ENCODE measurements at regions not wholly inside any gene's neighbourhood (a gene's known extent, or its start where the extent isn't known, plus 50 kb on each side); places are given as distances from the start of the nearest gene placed in this dataset.

- peaks cover 6% of the 10 kb centered on the region for H3K27me3 Mint-ChIP-seq (ENCODE audit: low read depth)
- no peak overlapping the region for H3K27ac Mint-ChIP-seq
- DNase-seq = no peak
- ChIA-PET POLR2A (no interaction called here), CTCF (no interaction called here)
- no peak overlapping the region for H3K4me3 Mint-ChIP-seq
- H3K36me3 Mint-ChIP-seq (ENCODE audit: low read depth) = no peaks in the 10 kb centered on the region
- H3K9me3 Mint-ChIP-seq (ENCODE audit: insufficient read depth) = no peaks in the 10 kb centered on the region
- no peak for ATAC-seq
- H3K4me1 Mint-ChIP-seq (ENCODE audit: low read depth) = no peaks in the 10 kb centered on the region
These were observed 215.9 kb downstream of the SH2D4B start for GRCh38 chr10:80753612-80754011.

- Mint-ChIP-seq H3K27ac (no peak overlapping the region), H3K36me3 (ENCODE audit: low read depth) (no peaks in the 10 kb centered on the region), H3K4me1 (ENCODE audit: low read depth) (no peaks in the 10 kb centered on the region), H3K4me3 (no peak overlapping the region), H3K9me3 (ENCODE audit: insufficient read depth) (no peaks in the 10 kb centered on the region), H3K27me3 (ENCODE audit: low read depth) (peaks cover 2% of the 10 kb centered on the region)
- DNase-seq (no peak), ATAC-seq (no peak)
- CTCF ChIA-PET = no interaction called here
- POLR2A ChIA-PET = no interaction called here
These were observed 218.2 kb downstream of the SH2D4B start for GRCh38 chr10:80755893-80756292.

GRCh38 chr10:80759693-80760092, 222.0 kb downstream of the SH2D4B start:
- ChIA-PET POLR2A (no interaction called here), CTCF (interaction anchor here (2.0 kb wide), 1 partner anchor 60 kb away, joined by 4 read pairs; no protein-coding TSS in a partner anchor)
- Mint-ChIP-seq H3K27ac (no peak overlapping the region), H3K36me3 (ENCODE audit: low read depth) (no peaks in the 10 kb centered on the region), H3K4me1 (ENCODE audit: low read depth) (no peaks in the 10 kb centered on the region), H3K27me3 (ENCODE audit: low read depth) (no peaks in the 10 kb centered on the region), H3K4me3 (no peak overlapping the region), H3K9me3 (ENCODE audit: insufficient read depth) (no peaks in the 10 kb centered on the region)
- DNase-seq (no peak), ATAC-seq (no peak)

- Mint-ChIP-seq H3K36me3 (ENCODE audit: low read depth) (no peaks in the 10 kb centered on the region), H3K27me3 (ENCODE audit: low read depth) (peaks cover 3% of the 10 kb centered on the region), H3K4me3 (no peak overlapping the region), H3K4me1 (ENCODE audit: low read depth) (no peaks in the 10 kb centered on the region), H3K27ac (no peak overlapping the region), H3K9me3 (ENCODE audit: insufficient read depth) (no peaks in the 10 kb centered on the region)
- no peak for ATAC-seq
- POLR2A ChIA-PET = no interaction called here
- CTCF ChIA-PET = no interaction called here
- DNase-seq = no peak
These were observed 223.2 kb downstream of the SH2D4B start for GRCh38 chr10:80760914-80761371.

GRCh38 chr10:80767963-80768362, 230.3 kb downstream of the SH2D4B start:
- POLR2A ChIA-PET = no interaction called here
- Mint-ChIP-seq H3K27me3 (ENCODE audit: low read depth) (peaks cover 8% of the 10 kb centered on the region), H3K4me1 (ENCODE audit: low read depth) (no peaks in the 10 kb centered on the region), H3K9me3 (ENCODE audit: insufficient read depth) (no peaks in the 10 kb centered on the region), H3K36me3 (ENCODE audit: low read depth) (no peaks in the 10 kb centered on the region), H3K27ac (no peak overlapping the region), H3K4me3 (no peak overlapping the region)
- CTCF ChIA-PET = no interaction called here
- DNase-seq = no peak
- ATAC-seq = no peak

- ATAC-seq (no peak), DNase-seq (no peak)
- Mint-ChIP-seq H3K4me3 (no peak overlapping the region), H3K36me3 (ENCODE audit: low read depth) (no peaks in the 10 kb centered on the region), H3K27ac (no peak overlapping the region), H3K4me1 (ENCODE audit: low read depth) (no peaks in the 10 kb centered on the region), H3K27me3 (ENCODE audit: low read depth) (peaks cover 8% of the 10 kb centered on the region), H3K9me3 (ENCODE audit: insufficient read depth) (no peaks in the 10 kb centered on the region)
- POLR2A ChIA-PET = interaction anchor here (0.7 kb wide), 1 partner anchor 15 kb away, joined by 3 read pairs; no protein-coding TSS in a partner anchor
- CTCF ChIA-PET = no interaction called here
These were observed 232.0 kb downstream of the SH2D4B start for GRCh38 chr10:80769700-80770160.

GRCh38 chr10:80770239-80770638, 232.5 kb downstream of the SH2D4B start:
- Mint-ChIP-seq H3K27ac (no peak overlapping the region), H3K9me3 (ENCODE audit: insufficient read depth) (no peaks in the 10 kb centered on the region), H3K36me3 (ENCODE audit: low read depth) (no peaks in the 10 kb centered on the region), H3K4me3 (no peak overlapping the region), H3K27me3 (ENCODE audit: low read depth) (peaks cover 8% of the 10 kb centered on the region), H3K4me1 (ENCODE audit: low read depth) (no peaks in the 10 kb centered on the region)
- ChIA-PET POLR2A (interaction anchor here (0.7 kb wide), 1 partner anchor 14 kb away, joined by 3 read pairs; no protein-coding TSS in a partner anchor), CTCF (no interaction called here)
- ATAC-seq (no peak), DNase-seq (no peak)

- ChIA-PET POLR2A (no interaction called here), CTCF (no interaction called here)
- Mint-ChIP-seq H3K27ac (no peak overlapping the region), H3K9me3 (ENCODE audit: insufficient read depth) (no peaks in the 10 kb centered on the region), H3K27me3 (ENCODE audit: low read depth) (peaks cover 5% of the 10 kb centered on the region), H3K4me1 (ENCODE audit: low read depth) (no peaks in the 10 kb centered on the region), H3K4me3 (no peak overlapping the region), H3K36me3 (ENCODE audit: low read depth) (no peaks in the 10 kb centered on the region)
- DNase-seq (no peak), ATAC-seq (no peak)
These were observed 233.6 kb downstream of the SH2D4B start for GRCh38 chr10:80771285-80771684.

GRCh38 chr10:80771902-80772555, 234.3 kb downstream of the SH2D4B start:
- CTCF ChIA-PET = no interaction called here
- Mint-ChIP-seq H3K36me3 (ENCODE audit: low read depth) (no peaks in the 10 kb centered on the region), H3K27ac (no peak overlapping the region), H3K4me1 (ENCODE audit: low read depth) (no peaks in the 10 kb centered on the region), H3K4me3 (no peak overlapping the region), H3K9me3 (ENCODE audit: insufficient read depth) (no peaks in the 10 kb centered on the region), H3K27me3 (ENCODE audit: low read depth) (peaks cover 5% of the 10 kb centered on the region)
- POLR2A ChIA-PET = no interaction called here
- ATAC-seq = no peak
- DNase-seq = no peak

GRCh38 chr10:80772596-80772995, 234.9 kb downstream of the SH2D4B start:
- Mint-ChIP-seq H3K4me1 (ENCODE audit: low read depth) (no peaks in the 10 kb centered on the region), H3K36me3 (ENCODE audit: low read depth) (no peaks in the 10 kb centered on the region), H3K4me3 (no peak overlapping the region), H3K27ac (no peak overlapping the region), H3K27me3 (ENCODE audit: low read depth) (peaks cover 5% of the 10 kb centered on the region), H3K9me3 (ENCODE audit: insufficient read depth) (no peaks in the 10 kb centered on the region)
- CTCF ChIA-PET = no interaction called here
- DNase-seq = no peak
- no peak for ATAC-seq
- POLR2A ChIA-PET = no interaction called here

GRCh38 chr10:80784695-80785094, 247.0 kb downstream of the SH2D4B start:
- no peaks in the 10 kb centered on the region for H3K4me1 Mint-ChIP-seq (ENCODE audit: low read depth)
- POLR2A ChIA-PET = interaction anchor here (0.6 kb wide), 1 partner anchor 14 kb away, joined by 3 read pairs; no protein-coding TSS in a partner anchor
- H3K27me3 Mint-ChIP-seq (ENCODE audit: low read depth) = no peaks in the 10 kb centered on the region
- ATAC-seq (no peak), DNase-seq (no peak)
- CTCF ChIA-PET = no interaction called here
- H3K4me3 Mint-ChIP-seq = no peak overlapping the region
- no peaks in the 10 kb centered on the region for H3K9me3 Mint-ChIP-seq (ENCODE audit: insufficient read depth)
- no peaks in the 10 kb centered on the region for H3K36me3 Mint-ChIP-seq (ENCODE audit: low read depth)
- no peak overlapping the region for H3K27ac Mint-ChIP-seq

GRCh38 chr10:80786322-80786721, 248.6 kb downstream of the SH2D4B start:
- H3K27ac Mint-ChIP-seq = no peak overlapping the region
- H3K36me3 Mint-ChIP-seq (ENCODE audit: low read depth) = no peaks in the 10 kb centered on the region
- no peaks in the 10 kb centered on the region for H3K4me1 Mint-ChIP-seq (ENCODE audit: low read depth)
- H3K27me3 Mint-ChIP-seq (ENCODE audit: low read depth) = no peaks in the 10 kb centered on the region
- ATAC-seq = no peak
- CTCF ChIA-PET = no interaction called here
- DNase-seq = no peak
- H3K4me3 Mint-ChIP-seq = no peak overlapping the region
- no peaks in the 10 kb centered on the region for H3K9me3 Mint-ChIP-seq (ENCODE audit: insufficient read depth)
- POLR2A ChIA-PET = no interaction called here

GRCh38 chr10:80787952-80788351, 250.2 kb downstream of the SH2D4B start:
- Mint-ChIP-seq H3K4me3 (no peak overlapping the region), H3K9me3 (ENCODE audit: insufficient read depth) (no peaks in the 10 kb centered on the region), H3K27ac (no peak overlapping the region), H3K36me3 (ENCODE audit: low read depth) (no peaks in the 10 kb centered on the region), H3K4me1 (ENCODE audit: low read depth) (no peaks in the 10 kb centered on the region), H3K27me3 (ENCODE audit: low read depth) (no peaks in the 10 kb centered on the region)
- ATAC-seq (no peak), DNase-seq (no peak)
- ChIA-PET POLR2A (no interaction called here), CTCF (no interaction called here)

Measured in activated CD8-positive, alpha-beta T cell treated with anti-CD3 and anti-CD28 coated beads, Interleukin-2, amount 10 ng/mL, durations not matched to agents 7 days and 5 days (primary cell).